Urinary bladder (tissue), 3 donors: ENCODE measurements at regions not wholly inside any gene's neighbourhood (a gene's known extent, or its start where the extent isn't known, plus 50 kb on each side); places are given as distances from the start of the nearest gene placed in this dataset.

ENCODE experiments used
- DNase-seq: peaks from one replicate; pipeline ENCODE4 v3.0.0-alpha.2; 2015; ENCODE audit errors: extremely low spot score
- H3K27ac ChIP-seq: one replicate; pipeline ENCODE4 v1.5.1; 2013; ENCODE audit warnings: low read depth, mild to moderate bottlenecking, moderate library complexity
- H3K36me3 ChIP-seq: one replicate; pipeline ENCODE4 v1.6.1; 2013; ENCODE audit warnings: mild to moderate bottlenecking, moderate library complexity; ENCODE audit not compliant: insufficient read depth
- H3K4me1 ChIP-seq: one replicate; pipeline ENCODE4 v1.6.1; 2013; ENCODE audit warnings: mild to moderate bottlenecking, moderate library complexity; ENCODE audit not compliant: insufficient read depth
- H3K4me3 ChIP-seq: one replicate; pipeline ENCODE4 v1.5.1; 2013; ENCODE audit warnings: low read depth, low read length
- WGBS: extraction: QIAGEN DNeasy Blood & Tissue Kit; methylation state at CpG from one replicate; pipeline ENCODE4 v1.1.7; 2013; 5-methylcytosine and 5-hydroxymethylcytosine counted together
- donor health status: healthy with polysubstance abuse.
- donor health status: healthy.

- H3K27ac ChIP-seq: no peak overlapping the region
- no peak overlapping the region for H3K4me3 ChIP-seq
- no peak for DNase-seq
- no peaks in the 10 kb centered on the region for H3K4me1 ChIP-seq
- no peaks in the 10 kb centered on the region for H3K36me3 ChIP-seq
These were observed 497.5 kb downstream of the RWDD3 start for GRCh38 chr1:95731466-95731865.

- Histone ChIP-seq H3K4me1 (no peaks in the 10 kb centered on the region), H3K27ac (no peak overlapping the region), H3K4me3 (no peak overlapping the region), H3K36me3 (no peaks in the 10 kb centered on the region)
- no peak for DNase-seq
- 58% methylated on average over 1 of the region's 1 CpG for WGBS
These were observed 499.0 kb downstream of the RWDD3 start for GRCh38 chr1:95733031-95733430.

- 92% methylated on average over 6 of the region's 6 CpGs for WGBS
- Histone ChIP-seq H3K4me3 (no peak overlapping the region), H3K4me1 (no peaks in the 10 kb centered on the region), H3K27ac (no peak overlapping the region), H3K36me3 (no peaks in the 10 kb centered on the region)
- DNase-seq: no peak
These were observed 499.7 kb downstream of the RWDD3 start for GRCh38 chr1:95733671-95734070.

- H3K27ac ChIP-seq: no peak overlapping the region
- no peaks in the 10 kb centered on the region for H3K4me1 ChIP-seq
- no peaks in the 10 kb centered on the region for H3K36me3 ChIP-seq
- no peak overlapping the region for H3K4me3 ChIP-seq
- WGBS: 88% methylated on average over 2 of the region's 2 CpGs
- no peak for DNase-seq
These were observed 500.6 kb downstream of the RWDD3 start for GRCh38 chr1:95734560-95734959.

GRCh38 chr1:95742591-95743089 lies 508.6 kb downstream of the RWDD3 start:
- no peaks in the 10 kb centered on the region for H3K4me1 ChIP-seq
- H3K36me3 ChIP-seq: no peaks in the 10 kb centered on the region
- 48% methylated on average over 3 of the region's 3 CpGs for WGBS
- DNase-seq: no peak
- no peak overlapping the region for H3K27ac ChIP-seq
- no peak overlapping the region for H3K4me3 ChIP-seq

GRCh38 chr1:95744731-95745130 lies 510.7 kb downstream of the RWDD3 start:
- Histone ChIP-seq H3K36me3 (no peaks in the 10 kb centered on the region), H3K4me1 (no peaks in the 10 kb centered on the region), H3K4me3 (no peak overlapping the region), H3K27ac (no peak overlapping the region)
- no peak for DNase-seq
- whole genome bisulfite sequencing: 78% methylated on average over 2 of the region's 2 CpGs

GRCh38 chr1:95752515-95753381 lies 518.7 kb downstream of the RWDD3 start:
- no peak overlapping the region for H3K27ac ChIP-seq
- H3K36me3 ChIP-seq: no peaks in the 10 kb centered on the region
- H3K4me3 ChIP-seq: no peak overlapping the region
- DNase-seq: no peak
- 96% methylated on average over 26 of the region's 26 CpGs for WGBS
- H3K4me1 ChIP-seq: no peaks in the 10 kb centered on the region

GRCh38 chr1:95753382-95754016 lies 519.5 kb downstream of the RWDD3 start:
- Histone ChIP-seq H3K4me1 (no peaks in the 10 kb centered on the region), H3K4me3 (no peak overlapping the region), H3K36me3 (no peaks in the 10 kb centered on the region), H3K27ac (no peak overlapping the region)
- WGBS: 96% methylated on average over 12 of the region's 12 CpGs
- no peak for DNase-seq

GRCh38 chr1:95754412-95754811 lies 520.4 kb downstream of the RWDD3 start:
- no peaks in the 10 kb centered on the region for H3K36me3 ChIP-seq

GRCh38 chr1:95766036-95766435 lies 532.0 kb downstream of the RWDD3 start:
- Histone ChIP-seq H3K4me3 (no peak overlapping the region), H3K4me1 (no peaks in the 10 kb centered on the region), H3K27ac (no peak overlapping the region), H3K36me3 (no peaks in the 10 kb centered on the region)
- DNase-seq: no peak
- 83% methylated on average over 1 of the region's 1 CpG for WGBS

More at GRCh38 chr1:95754412-95754811, 520.4 kb downstream of the RWDD3 start:
- DNase-seq: no peak
- 89% methylated on average over 6 of the region's 6 CpGs for WGBS
- Histone ChIP-seq H3K4me1 (no peaks in the 10 kb centered on the region), H3K27ac (no peak overlapping the region), H3K4me3 (no peak overlapping the region)

GRCh38 chr1:95770581-95770980 lies 536.6 kb downstream of the RWDD3 start:
- Histone ChIP-seq H3K36me3 (no peaks in the 10 kb centered on the region), H3K4me3 (no peak overlapping the region), H3K27ac (no peak overlapping the region), H3K4me1 (no peaks in the 10 kb centered on the region)
- WGBS: 66% methylated on average over 2 of the region's 2 CpGs
- no peak for DNase-seq

- Histone ChIP-seq H3K4me1 (no peaks in the 10 kb centered on the region), H3K36me3 (no peaks in the 10 kb centered on the region), H3K27ac (no peak overlapping the region), H3K4me3 (no peak overlapping the region)
- no peak for DNase-seq
- WGBS: 92% methylated on average over 2 of the region's 2 CpGs
These were observed 544.2 kb downstream of the RWDD3 start for GRCh38 chr1:95778217-95778616.

- WGBS: 84% methylated on average over 3 of the region's 3 CpGs
- no peak overlapping the region for H3K27ac ChIP-seq
- no peak for DNase-seq
- no peaks in the 10 kb centered on the region for H3K4me1 ChIP-seq
- no peak overlapping the region for H3K4me3 ChIP-seq
- H3K36me3 ChIP-seq: no peaks in the 10 kb centered on the region
These were observed 546.8 kb downstream of the RWDD3 start for GRCh38 chr1:95780836-95781235.

GRCh38 chr1:95790136-95790535 lies 556.1 kb downstream of the RWDD3 start:
- Histone ChIP-seq H3K27ac (no peak overlapping the region), H3K4me1 (no peaks in the 10 kb centered on the region), H3K4me3 (no peak overlapping the region), H3K36me3 (no peaks in the 10 kb centered on the region)
- 58% methylated on average over 3 of the region's 3 CpGs for WGBS
- DNase-seq: no peak
